PC-9 (cell line): ENCODE measurements at regions not wholly inside any gene's neighbourhood (a gene's known extent, or its start where the extent isn't known, plus 50 kb on each side); places are given as distances from the start of the nearest gene placed in this dataset.

Experiments used
- BruUV-seq: library from RNA; stranded (reverse); fragments of 400-500 nt; replicated peaks from 2 replicates; lab custom pipeline; 2021; lab: Mats Ljungman, UMichigan
- CTCF ChIA-PET: fragments of 300-600 bp; sonication (Branson Sonifier 250); formaldehyde crosslinking; loops from one replicate; lab custom pipeline; 2022; ENCODE audit warnings: antibody characterized with exemption; lab: Charles Lee
- POLR2A ChIA-PET: fragments of 300-600 bp; sonication (Branson Sonifier 250); formaldehyde crosslinking; loops from one replicate; lab custom pipeline; 2022; ENCODE audit warnings: antibody characterized with exemption; ENCODE audit not compliant: unreplicated experiment; lab: Charles Lee
- DNase-seq, 2 experiments: peaks; one replicate each; pipeline versions ENCODE4 v3.0.0 to v3.0.0-alpha.2; 2015 to 2022; ENCODE audit warnings: mixed read lengths in 1 of 2
- H2AFZ ChIP-seq: fragments of 200-600 bp; sonication (generic); 2 replicates; pipeline ENCODE4 v1.8.1; 2017; ENCODE audit warnings: antibody characterized with exemption
- H3F3A ChIP-seq: fragments of 200-600 bp; sonication (generic); 2 replicates; pipeline ENCODE4 v1.8.1; 2017; ENCODE audit warnings: antibody characterized with exemption, mild to moderate bottlenecking, low read depth; ENCODE audit not compliant: insufficient read depth
- H3K27ac ChIP-seq: fragments of 200-600 bp; sonication (generic); 2 replicates; pipeline ENCODE4 v1.6.1; 2016; ENCODE audit warnings: mixed run types
- H3K27me3 ChIP-seq: fragments of 200-600 bp; sonication (generic); 2 replicates; pipeline ENCODE4 v1.6.1; 2016; ENCODE audit warnings: low read depth, mixed run types; ENCODE audit not compliant: insufficient read depth
- H3K36me3 ChIP-seq: fragments of 200-600 bp; sonication (generic); 2 replicates; pipeline ENCODE4 v1.6.1; 2016; ENCODE audit warnings: low read depth, mixed run types
- H3K4me1 ChIP-seq: fragments of 200-600 bp; sonication (generic); replicated peaks from 2 replicates; pipeline ENCODE4 v1.6.1; 2016; ENCODE audit warnings: mixed run types; ENCODE audit not compliant: insufficient read depth
- H3K4me2 ChIP-seq: fragments of 200-600 bp; sonication (generic); 2 replicates; pipeline ENCODE4 v1.6.1; 2017; ENCODE audit warnings: mixed run types
- H3K4me3 ChIP-seq: fragments of 200-600 bp; sonication (generic); 2 replicates; pipeline ENCODE4 v1.6.1; 2016; ENCODE audit warnings: mixed run types
- H3K79me2 ChIP-seq: fragments of 200-600 bp; sonication (generic); 2 replicates; pipeline ENCODE4 v1.6.1; 2017; ENCODE audit warnings: low read depth, mixed run types
- H3K9me2 ChIP-seq: fragments of 200-600 bp; sonication (generic); 2 replicates; pipeline ENCODE4 v1.8.1; 2017; ENCODE audit warnings: mild to moderate bottlenecking; ENCODE audit not compliant: insufficient read depth
- H3K9me3 ChIP-seq: fragments of 200-600 bp; sonication (generic); 2 replicates; pipeline ENCODE4 v1.8.1; 2016; ENCODE audit warnings: low read depth; ENCODE audit not compliant: insufficient read depth
- H4K20me1 ChIP-seq: fragments of 200-600 bp; sonication (generic); 2 replicates; pipeline ENCODE4 v1.8.1; 2017; ENCODE audit not compliant: insufficient read depth
- EZH2 ChIP-seq: fragments of 200-600 bp; sonication (generic); IDR thresholded peaks from 2 replicates; pipeline ENCODE4 v1.8.0; 2017; ENCODE audit warnings: antibody characterized with exemption, low read depth
- intact Hi-C: fragments of 100-400 bp; cut with micrococcal nuclease; formaldehyde crosslinking; loops from one replicate; pipeline ENCODE4 v1.10.0; 2022; ENCODE audit not compliant: unreplicated experiment
- TF ChIP-seq, protein P1 (sequence below): fragments of 200-600 bp; sonication (generic); conservative IDR thresholded peaks from 2 replicates; pipeline ENCODE4 v1.6.1; 2017; ENCODE audit warnings: mixed run types, antibody characterized with exemption, mild to moderate bottlenecking, moderate library complexity

DNA sequence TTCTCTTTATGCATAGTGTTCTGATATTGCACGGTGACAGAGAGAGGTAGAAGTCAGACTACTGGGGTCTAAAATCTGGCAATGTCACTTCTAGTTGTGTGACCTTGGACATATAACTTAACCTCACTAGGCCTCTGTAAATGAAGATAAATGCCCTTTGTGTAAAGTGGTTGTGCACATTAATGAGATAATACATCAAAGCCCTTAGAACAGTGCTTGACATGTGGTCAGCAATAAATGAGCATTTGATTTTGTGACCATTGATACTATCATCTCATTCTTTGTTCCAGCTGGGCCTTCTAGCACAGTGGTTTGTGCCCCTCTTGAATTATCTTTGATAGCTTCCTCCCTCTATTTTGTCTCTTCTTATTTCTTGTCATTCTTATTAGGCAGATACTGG lies 74.1 kb upstream of the C10orf90 start:
- no peaks in the 10 kb centered on the region for H3K9me2 ChIP-seq
- ChIA-PET POLR2A (no interaction called here), CTCF (interaction anchor here (0.6 kb wide), 1 partner anchor 198 kb away, joined by 3 read pairs; no protein-coding TSS in a partner anchor)
- H3K36me3 ChIP-seq = no peaks in the 10 kb centered on the region
- H4K20me1 ChIP-seq = no peaks in the 10 kb centered on the region
- no peak overlapping the region for H2AFZ ChIP-seq
- intact Hi-C loops = no loop called here
- H3K4me2 ChIP-seq = no peak overlapping the region
- no peaks in the 10 kb centered on the region for H3F3A ChIP-seq
- BruUV-seq = no TSS peak
- no peaks in the 10 kb centered on the region for H3K9me3 ChIP-seq
- TF ChIP-seq, protein P1, sequence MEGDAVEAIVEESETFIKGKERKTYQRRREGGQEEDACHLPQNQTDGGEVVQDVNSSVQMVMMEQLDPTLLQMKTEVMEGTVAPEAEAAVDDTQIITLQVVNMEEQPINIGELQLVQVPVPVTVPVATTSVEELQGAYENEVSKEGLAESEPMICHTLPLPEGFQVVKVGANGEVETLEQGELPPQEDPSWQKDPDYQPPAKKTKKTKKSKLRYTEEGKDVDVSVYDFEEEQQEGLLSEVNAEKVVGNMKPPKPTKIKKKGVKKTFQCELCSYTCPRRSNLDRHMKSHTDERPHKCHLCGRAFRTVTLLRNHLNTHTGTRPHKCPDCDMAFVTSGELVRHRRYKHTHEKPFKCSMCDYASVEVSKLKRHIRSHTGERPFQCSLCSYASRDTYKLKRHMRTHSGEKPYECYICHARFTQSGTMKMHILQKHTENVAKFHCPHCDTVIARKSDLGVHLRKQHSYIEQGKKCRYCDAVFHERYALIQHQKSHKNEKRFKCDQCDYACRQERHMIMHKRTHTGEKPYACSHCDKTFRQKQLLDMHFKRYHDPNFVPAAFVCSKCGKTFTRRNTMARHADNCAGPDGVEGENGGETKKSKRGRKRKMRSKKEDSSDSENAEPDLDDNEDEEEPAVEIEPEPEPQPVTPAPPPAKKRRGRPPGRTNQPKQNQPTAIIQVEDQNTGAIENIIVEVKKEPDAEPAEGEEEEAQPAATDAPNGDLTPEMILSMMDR = no peak
- no peak for TF ChIP-seq EZH2
- H3K79me2 ChIP-seq = no peaks in the 10 kb centered on the region
- H3K27ac ChIP-seq = no peak overlapping the region
- H3K4me3 ChIP-seq = no peak overlapping the region
- no peak for DNase-seq
- no peaks in the 10 kb centered on the region for H3K4me1 ChIP-seq
- H3K27me3 ChIP-seq = 0 out of 2 replicates have a peak, but pooled peaks cover 7% of the 10 kb centered on the region

DNA sequence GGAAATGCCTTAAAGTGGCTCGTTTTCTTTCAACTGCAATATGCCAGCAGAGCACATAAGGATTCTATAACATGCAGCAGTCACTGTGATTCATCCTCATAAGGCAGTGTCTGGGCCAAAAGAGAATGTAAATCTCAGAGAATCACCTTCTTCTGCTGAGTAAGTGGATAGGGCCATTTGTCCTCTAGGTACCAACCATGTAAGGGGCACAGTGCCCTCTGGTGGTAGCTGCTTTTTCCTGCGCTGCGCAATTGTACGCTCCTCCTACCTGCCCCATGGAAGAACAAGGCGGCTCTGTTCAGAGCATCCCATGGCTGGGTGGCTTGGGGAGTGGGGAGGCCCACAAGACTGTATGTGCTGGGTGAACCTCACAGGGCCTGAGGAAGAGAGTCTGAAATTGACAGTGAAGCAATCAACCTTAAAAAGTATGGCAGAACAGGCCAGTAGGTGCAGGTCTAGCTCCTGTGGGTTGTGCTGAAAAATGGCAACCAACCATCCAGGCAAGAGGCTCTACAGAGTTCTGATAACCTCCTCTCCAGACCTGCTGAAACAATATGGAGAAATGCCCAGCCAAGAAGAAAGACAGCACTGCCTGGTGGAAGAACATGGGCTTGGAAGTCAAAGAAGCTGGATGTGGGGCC lies 78.6 kb upstream of the C10orf90 start:
- no peak overlapping the region for H3K27ac ChIP-seq
- H3K4me1 ChIP-seq = no peaks in the 10 kb centered on the region
- no peak overlapping the region for H3K4me3 ChIP-seq
- H4K20me1 ChIP-seq = no peaks in the 10 kb centered on the region
- no peaks in the 10 kb centered on the region for H3K36me3 ChIP-seq
- POLR2A ChIA-PET = interaction anchor here (0.6 kb wide), 1 partner anchor 521 kb away, joined by 4 read pairs; no protein-coding TSS in a partner anchor
- CTCF ChIA-PET = interaction anchor here (0.6 kb wide), 1 partner anchor 289 kb away, joined by 3 read pairs; no protein-coding TSS in a partner anchor
- no peaks in the 10 kb centered on the region for H3K79me2 ChIP-seq
- H3F3A ChIP-seq = no peaks in the 10 kb centered on the region
- no TSS peak for BruUV-seq
- H2AFZ ChIP-seq = no peak overlapping the region
- no peaks in the 10 kb centered on the region for H3K9me3 ChIP-seq
- TF ChIP-seq EZH2 = no peak
- TF ChIP-seq, protein P1 = peak; percentile 58
- H3K4me2 ChIP-seq = no peak overlapping the region
- no peaks in the 10 kb centered on the region for H3K9me2 ChIP-seq
- no peaks in the 10 kb centered on the region for H3K27me3 ChIP-seq
- DNase-seq = peak; percentile 40 to 63
- intact Hi-C loops = loop anchor here (1.0 to 5.0 kb wide), 4 partner anchors 362 to 882 kb away; no protein-coding TSS in a partner anchor

DNA sequence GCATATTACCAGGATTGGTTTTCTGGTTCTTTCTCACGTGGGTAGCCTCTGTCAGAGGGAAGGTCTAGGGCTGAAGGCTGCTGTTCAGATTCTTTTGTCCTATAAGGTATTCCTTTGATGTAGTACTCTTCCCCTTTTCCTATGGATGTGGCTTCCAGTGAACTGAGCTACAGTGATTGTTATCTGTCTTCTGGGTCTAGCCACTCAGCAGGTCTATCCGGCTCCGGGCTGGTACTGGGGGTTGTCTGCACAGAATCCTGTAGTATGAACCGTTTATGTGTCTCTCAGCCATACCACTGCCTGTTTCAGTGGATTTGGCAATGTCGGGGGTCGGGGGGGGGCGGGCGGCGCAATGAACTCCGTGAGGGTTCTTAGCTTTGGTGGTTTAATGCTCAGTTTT lies 84.5 kb upstream of the C10orf90 start:
- Histone ChIP-seq H3K27me3 (no peaks in the 10 kb centered on the region), H3K4me3 (no peak overlapping the region), H2AFZ (no peak overlapping the region), H3K9me3 (no peaks in the 10 kb centered on the region), H3K4me2 (no peak overlapping the region), H3K9me2 (no peaks in the 10 kb centered on the region), H3K27ac (no peak overlapping the region), H4K20me1 (no peaks in the 10 kb centered on the region), H3F3A (no peaks in the 10 kb centered on the region), H3K79me2 (no peaks in the 10 kb centered on the region), H3K36me3 (no peaks in the 10 kb centered on the region), H3K4me1 (no peaks in the 10 kb centered on the region)
- BruUV-seq = no TSS peak
- no peak for DNase-seq
- POLR2A ChIA-PET = no interaction called here
- TF ChIP-seq, protein P1 = no peak
- no peak for TF ChIP-seq EZH2
- CTCF ChIA-PET = no interaction called here
- intact Hi-C loops = no loop called here
